ENCODE measurements at regions not wholly inside any gene's neighbourhood (a gene's known extent, or its start where the extent isn't known, plus 50 kb on each side); places are given as distances from the start of the nearest gene placed in this dataset.

DNA sequence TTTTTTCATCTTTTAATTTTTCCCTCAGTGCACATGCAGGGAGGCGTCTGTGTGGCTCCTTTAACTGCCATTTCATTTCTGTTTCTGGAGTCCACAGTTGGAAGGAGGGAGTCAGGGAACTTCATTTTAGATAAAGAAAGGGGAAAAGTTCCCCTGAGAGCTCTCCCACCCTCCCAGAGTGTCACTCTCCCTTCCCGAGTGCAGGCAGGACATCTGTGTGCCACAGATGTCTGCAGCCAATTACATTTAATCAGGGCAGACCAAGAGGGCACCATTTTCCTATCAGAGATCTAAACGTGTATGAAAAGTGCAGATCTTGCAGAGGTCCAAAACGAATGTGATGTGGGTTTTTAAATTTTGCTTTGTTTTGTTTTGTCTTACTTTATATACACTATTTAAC is 96.6 kb downstream of the PXDC1 start:
- TF ChIP-seq, protein P1, sequence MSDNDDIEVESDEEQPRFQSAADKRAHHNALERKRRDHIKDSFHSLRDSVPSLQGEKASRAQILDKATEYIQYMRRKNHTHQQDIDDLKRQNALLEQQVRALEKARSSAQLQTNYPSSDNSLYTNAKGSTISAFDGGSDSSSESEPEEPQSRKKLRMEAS (IDR thresholded peaks at IDR 0.05; ENCODE audit: low read depth, low read length): no peak
- TF ChIP-seq, protein P2, sequence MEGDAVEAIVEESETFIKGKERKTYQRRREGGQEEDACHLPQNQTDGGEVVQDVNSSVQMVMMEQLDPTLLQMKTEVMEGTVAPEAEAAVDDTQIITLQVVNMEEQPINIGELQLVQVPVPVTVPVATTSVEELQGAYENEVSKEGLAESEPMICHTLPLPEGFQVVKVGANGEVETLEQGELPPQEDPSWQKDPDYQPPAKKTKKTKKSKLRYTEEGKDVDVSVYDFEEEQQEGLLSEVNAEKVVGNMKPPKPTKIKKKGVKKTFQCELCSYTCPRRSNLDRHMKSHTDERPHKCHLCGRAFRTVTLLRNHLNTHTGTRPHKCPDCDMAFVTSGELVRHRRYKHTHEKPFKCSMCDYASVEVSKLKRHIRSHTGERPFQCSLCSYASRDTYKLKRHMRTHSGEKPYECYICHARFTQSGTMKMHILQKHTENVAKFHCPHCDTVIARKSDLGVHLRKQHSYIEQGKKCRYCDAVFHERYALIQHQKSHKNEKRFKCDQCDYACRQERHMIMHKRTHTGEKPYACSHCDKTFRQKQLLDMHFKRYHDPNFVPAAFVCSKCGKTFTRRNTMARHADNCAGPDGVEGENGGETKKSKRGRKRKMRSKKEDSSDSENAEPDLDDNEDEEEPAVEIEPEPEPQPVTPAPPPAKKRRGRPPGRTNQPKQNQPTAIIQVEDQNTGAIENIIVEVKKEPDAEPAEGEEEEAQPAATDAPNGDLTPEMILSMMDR (IDR thresholded peaks at IDR 0.05; ENCODE audit: low read depth, low read length): no peak
- TF ChIP-seq MYC (IDR thresholded peaks at IDR 0.05; ENCODE audit: low read depth, low read length) (no peak), POLR2A (IDR thresholded peaks at IDR 0.05; ENCODE audit: extremely low read depth, insufficient read length) (no peak)
- H3K4me3 ChIP-seq (ENCODE audit: low read depth, low read length): no peak overlapping the region
- DNase-seq (ENCODE audit: low read depth): no peak

DNA sequence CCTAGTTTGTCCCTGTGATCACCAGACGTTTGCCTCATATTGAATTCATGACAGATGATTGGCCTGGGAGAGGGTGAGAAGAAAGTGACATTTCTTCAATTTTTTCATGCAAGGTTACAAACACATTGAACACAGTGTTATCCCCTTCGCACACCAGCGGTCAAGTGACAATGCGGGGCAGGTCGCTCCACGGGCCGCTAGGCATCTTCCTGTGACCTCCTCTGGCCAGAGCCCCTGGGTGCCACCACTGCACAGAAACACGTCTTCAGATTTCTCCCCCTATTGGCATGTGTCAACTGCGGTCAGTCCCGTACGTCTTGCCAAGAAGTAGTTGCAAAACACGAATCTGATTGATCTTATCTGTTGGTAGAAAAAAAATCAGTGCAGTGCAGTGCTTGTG is 97.1 kb downstream of the PXDC1 start:
- no peak for DNase-seq (ENCODE audit: low read depth)
- TF ChIP-seq, protein P2 (IDR thresholded peaks at IDR 0.05; ENCODE audit: low read depth, low read length): no peak
- TF ChIP-seq MYC (IDR thresholded peaks at IDR 0.05; ENCODE audit: low read depth, low read length): no peak
- TF ChIP-seq POLR2A (IDR thresholded peaks at IDR 0.05; ENCODE audit: extremely low read depth, insufficient read length): no peak
- TF ChIP-seq, protein P1 (IDR thresholded peaks at IDR 0.05; ENCODE audit: low read depth, low read length): no peak
- no peak overlapping the region for H3K4me3 ChIP-seq (ENCODE audit: low read depth, low read length)

DNA sequence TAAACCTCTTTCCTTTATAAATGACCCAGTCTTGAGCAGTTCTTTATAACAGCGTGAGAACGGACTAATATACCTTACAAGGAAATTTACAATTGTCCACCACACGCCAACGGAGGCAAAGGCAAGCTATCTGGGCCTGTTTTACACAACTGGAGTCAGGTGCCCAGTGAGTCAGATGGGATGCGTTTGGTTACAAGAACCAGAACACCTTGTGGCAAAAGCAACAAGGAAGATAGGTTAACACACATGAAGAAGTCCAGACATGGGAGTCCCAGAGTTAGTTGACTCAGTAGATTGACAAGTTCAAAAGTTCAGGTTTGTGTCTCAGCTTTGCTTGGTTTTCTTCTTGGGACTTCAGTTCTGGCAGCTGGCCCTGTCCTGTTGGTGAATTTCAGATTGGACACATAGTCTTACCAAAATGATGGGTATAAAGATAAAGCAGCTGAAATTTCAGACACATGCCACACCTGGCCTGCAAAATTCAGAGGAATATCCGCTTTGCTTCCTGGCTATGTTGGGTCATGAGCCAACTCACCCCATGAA is 97.9 kb downstream of the PXDC1 start:
- H3K4me3 ChIP-seq (ENCODE audit: low read depth, low read length): no peak overlapping the region
- TF ChIP-seq POLR2A (IDR thresholded peaks at IDR 0.05; ENCODE audit: extremely low read depth, insufficient read length) (no peak), MYC (IDR thresholded peaks at IDR 0.05; ENCODE audit: low read depth, low read length) (no peak)
- TF ChIP-seq, protein P1 (IDR thresholded peaks at IDR 0.05; ENCODE audit: low read depth, low read length): no peak
- TF ChIP-seq, protein P2 (IDR thresholded peaks at IDR 0.05; ENCODE audit: low read depth, low read length): no peak
- DNase-seq (ENCODE audit: low read depth): no peak

DNA sequence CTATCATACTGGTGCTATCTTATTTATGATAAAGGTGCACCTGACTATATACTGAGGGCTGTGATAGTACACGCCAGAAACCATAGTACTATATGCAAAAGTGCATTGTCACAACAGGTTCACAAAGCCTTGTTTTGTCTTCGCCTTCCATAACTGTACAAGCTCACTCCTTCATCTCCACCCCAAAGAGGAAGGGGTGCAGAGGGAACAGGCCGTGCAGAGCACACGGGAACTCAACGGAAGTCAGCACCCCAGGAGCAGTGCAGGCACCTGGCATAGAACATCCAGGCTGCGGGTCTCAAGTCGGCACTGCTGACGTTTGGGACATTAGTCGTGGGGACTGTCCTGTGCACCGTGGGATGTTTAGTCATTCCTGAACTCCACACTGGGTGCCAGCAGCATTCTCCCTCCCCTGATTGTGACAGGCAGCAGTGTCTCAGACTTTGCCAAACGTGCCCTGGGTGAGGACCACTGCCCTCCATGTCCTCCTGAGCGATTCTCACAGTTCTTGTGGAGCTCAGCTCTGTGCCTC is 99.7 kb downstream of the PXDC1 start:
- H3K4me3 ChIP-seq (ENCODE audit: low read depth, low read length): no peak overlapping the region
- no peak for DNase-seq (ENCODE audit: low read depth)
- no peak for TF ChIP-seq POLR2A (IDR thresholded peaks at IDR 0.05; ENCODE audit: extremely low read depth, insufficient read length)
- TF ChIP-seq, protein P1 (IDR thresholded peaks at IDR 0.05; ENCODE audit: low read depth, low read length): no peak
- TF ChIP-seq, protein P2 (IDR thresholded peaks at IDR 0.05; ENCODE audit: low read depth, low read length): no peak
- no peak for TF ChIP-seq MYC (IDR thresholded peaks at IDR 0.05; ENCODE audit: low read depth, low read length)

DNA sequence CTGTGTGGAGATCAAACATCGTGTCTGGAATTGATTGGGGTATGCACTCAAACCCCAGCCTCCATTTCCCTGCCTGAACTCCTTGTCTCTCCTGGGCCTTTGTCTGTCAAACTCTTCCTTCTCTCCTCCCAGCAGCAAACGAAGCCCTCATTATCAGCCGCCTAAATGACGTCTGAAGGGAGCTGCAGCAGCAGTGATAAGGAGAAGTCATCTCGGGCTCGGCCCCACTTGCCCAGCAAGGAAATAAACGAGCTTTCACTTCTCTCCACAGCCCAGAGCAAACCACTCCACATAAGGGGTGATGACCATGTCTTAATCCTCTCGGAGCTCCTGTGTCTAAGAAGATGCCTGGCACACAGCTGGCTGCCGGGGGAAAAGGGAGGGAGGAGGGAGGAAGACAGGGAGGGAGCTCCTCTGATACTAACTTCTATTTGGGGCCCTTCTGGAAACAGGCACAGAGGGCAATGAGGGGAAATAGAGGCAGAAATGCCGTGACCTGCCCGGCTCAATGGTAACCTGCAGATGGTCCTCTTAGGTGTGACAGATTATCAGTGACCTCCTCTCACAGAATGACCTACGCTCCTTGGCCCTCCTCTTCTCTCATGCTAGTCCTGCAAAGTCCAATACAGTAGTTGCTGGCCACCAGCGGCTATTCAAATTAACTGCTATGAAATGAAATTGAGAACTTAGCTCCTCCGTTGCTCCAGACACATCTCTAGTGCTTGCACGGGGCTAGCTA is 100.4 kb downstream of the PXDC1 start:
- no peak overlapping the region for H3K4me3 ChIP-seq (ENCODE audit: low read depth, low read length)
- TF ChIP-seq MYC (IDR thresholded peaks at IDR 0.05; ENCODE audit: low read depth, low read length) (no peak), POLR2A (IDR thresholded peaks at IDR 0.05; ENCODE audit: extremely low read depth, insufficient read length) (no peak)
- TF ChIP-seq, protein P2 (IDR thresholded peaks at IDR 0.05; ENCODE audit: low read depth, low read length): no peak
- TF ChIP-seq, protein P1 (IDR thresholded peaks at IDR 0.05; ENCODE audit: low read depth, low read length): no peak
- DNase-seq (ENCODE audit: low read depth): no peak

Data from NB4 (cell line).